ENCODE measurements at regions not wholly inside any gene's neighbourhood (a gene's known extent, or its start where the extent isn't known, plus 50 kb on each side); places are given as distances from the start of the nearest gene placed in this dataset.

GRCh38 chr1:181990728-181991127, 70.8 kb downstream of the ZNF648 start:
- no peak for TF ChIP-seq PREB (CRISPR knock-in tag; IDR thresholded peaks at IDR 0.05; ENCODE audit: borderline replicate concordance)
- TF ChIP-seq CTCF (IDR thresholded peaks at IDR 0.05), result no peak
- no peak for TF ChIP-seq CBFB (CRISPR knock-in tag; IDR thresholded peaks at IDR 0.05; ENCODE audit: low read depth)
- no peak for TF ChIP-seq JUN (CRISPR knock-in tag; IDR thresholded peaks at IDR 0.05)
- TF ChIP-seq, protein P1, sequence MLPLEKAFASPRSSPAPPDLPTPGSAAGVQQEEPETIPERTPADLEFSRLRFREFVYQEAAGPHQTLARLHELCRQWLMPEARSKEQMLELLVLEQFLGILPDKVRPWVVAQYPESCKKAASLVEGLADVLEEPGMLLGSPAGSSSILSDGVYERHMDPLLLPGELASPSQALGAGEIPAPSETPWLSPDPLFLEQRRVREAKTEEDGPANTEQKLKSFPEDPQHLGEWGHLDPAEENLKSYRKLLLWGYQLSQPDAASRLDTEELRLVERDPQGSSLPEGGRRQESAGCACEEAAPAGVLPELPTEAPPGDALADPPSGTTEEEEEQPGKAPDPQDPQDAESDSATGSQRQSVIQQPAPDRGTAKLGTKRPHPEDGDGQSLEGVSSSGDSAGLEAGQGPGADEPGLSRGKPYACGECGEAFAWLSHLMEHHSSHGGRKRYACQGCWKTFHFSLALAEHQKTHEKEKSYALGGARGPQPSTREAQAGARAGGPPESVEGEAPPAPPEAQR (CRISPR knock-in tag; IDR thresholded peaks at IDR 0.05), result no peak
- TF ChIP-seq, protein P2, sequence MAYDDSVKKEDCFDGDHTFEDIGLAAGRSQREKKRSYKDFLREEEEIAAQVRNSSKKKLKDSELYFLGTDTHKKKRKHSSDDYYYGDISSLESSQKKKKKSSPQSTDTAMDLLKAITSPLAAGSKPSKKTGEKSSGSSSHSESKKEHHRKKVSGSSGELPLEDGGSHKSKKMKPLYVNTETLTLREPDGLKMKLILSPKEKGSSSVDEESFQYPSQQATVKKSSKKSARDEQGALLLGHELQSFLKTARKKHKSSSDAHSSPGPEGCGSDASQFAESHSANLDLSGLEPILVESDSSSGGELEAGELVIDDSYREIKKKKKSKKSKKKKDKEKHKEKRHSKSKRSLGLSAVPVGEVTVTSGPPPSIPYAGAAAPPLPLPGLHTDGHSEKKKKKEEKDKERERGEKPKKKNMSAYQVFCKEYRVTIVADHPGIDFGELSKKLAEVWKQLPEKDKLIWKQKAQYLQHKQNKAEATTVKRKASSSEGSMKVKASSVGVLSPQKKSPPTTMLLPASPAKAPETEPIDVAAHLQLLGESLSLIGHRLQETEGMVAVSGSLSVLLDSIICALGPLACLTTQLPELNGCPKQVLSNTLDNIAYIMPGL (CRISPR knock-in tag; IDR thresholded peaks at IDR 0.05), result no peak
- TF ChIP-seq ZNF138 (CRISPR knock-in tag; conservative IDR thresholded peaks at IDR 0.05), result no peak

Measured in WTC11 (cell line).